ENCODE measurements at regions not wholly inside any gene's neighbourhood (a gene's known extent, or its start where the extent isn't known, plus 50 kb on each side); places are given as distances from the start of the nearest gene placed in this dataset.
"Not testable (repeated sequence)": the region's sequence is repeated elsewhere in the genome, so short reads cannot be mapped to it uniquely, and the experiment has no call there.

GRCh38 chr6:113015249-113015648 is 668.1 kb downstream of the RFPL4B start:
- TF ChIP-seq CTCF (IDR thresholded peaks at IDR 0.05; ENCODE audit: insufficient read depth, low read depth, low read length, missing control alignments), result no peak
- no peak overlapping the region for H3K4me3 ChIP-seq (ENCODE audit: low read depth, low read length)
- DNase-seq (ENCODE audit: low read depth), result no peak

- no peak for TF ChIP-seq CTCF (IDR thresholded peaks at IDR 0.05; ENCODE audit: insufficient read depth, low read depth, low read length, missing control alignments)
- no peak overlapping the region for H3K4me3 ChIP-seq (ENCODE audit: low read depth, low read length)
- no peak for DNase-seq (ENCODE audit: low read depth)
These were observed 670.2 kb downstream of the RFPL4B start for GRCh38 chr6:113017353-113017752.

GRCh38 chr6:113018351-113019151 is 671.4 kb downstream of the RFPL4B start:
- no peak for DNase-seq (ENCODE audit: low read depth)
- TF ChIP-seq CTCF (IDR thresholded peaks at IDR 0.05; ENCODE audit: insufficient read depth, low read depth, low read length, missing control alignments), result no peak
- H3K4me3 ChIP-seq (ENCODE audit: low read depth, low read length), result no peak overlapping the region

GRCh38 chr6:113019176-113019575 is 672.0 kb downstream of the RFPL4B start:
- H3K4me3 ChIP-seq (ENCODE audit: low read depth, low read length), result no peak overlapping the region
- no peak for TF ChIP-seq CTCF (IDR thresholded peaks at IDR 0.05; ENCODE audit: insufficient read depth, low read depth, low read length, missing control alignments)
- peak; percentile 11 for DNase-seq (ENCODE audit: low read depth)

DNA sequence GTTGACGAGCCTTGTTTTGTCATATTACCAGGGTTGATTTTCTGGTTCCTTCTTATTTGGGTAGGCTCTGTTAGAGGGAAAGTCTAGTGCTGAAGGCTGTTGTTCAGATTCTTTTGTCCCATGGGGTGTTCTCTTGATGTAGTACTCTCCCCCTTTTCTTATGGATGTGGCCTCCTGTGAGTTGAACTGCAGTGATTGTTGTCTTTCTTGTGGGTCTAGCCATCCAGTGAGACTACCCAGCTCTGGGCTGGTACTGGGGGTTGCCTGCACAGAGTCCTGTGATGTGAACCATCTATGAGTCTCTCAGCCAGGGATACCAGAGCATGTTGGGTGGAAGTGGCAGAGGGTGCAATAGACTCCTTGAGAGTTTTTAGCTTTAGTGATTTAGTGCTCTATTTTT is 680.6 kb downstream of the RFPL4B start:
- no peak for DNase-seq (ENCODE audit: low read depth)
- H3K4me3 ChIP-seq (ENCODE audit: low read depth, low read length), result no peak overlapping the region
- TF ChIP-seq CTCF (IDR thresholded peaks at IDR 0.05; ENCODE audit: insufficient read depth, low read depth, low read length, missing control alignments), result no peak

GRCh38 chr6:113029161-113029560 is 682.0 kb downstream of the RFPL4B start:
- H3K4me3 ChIP-seq (ENCODE audit: low read depth, low read length); DNase-seq (ENCODE audit: low read depth): not testable (repeated sequence)

DNA sequence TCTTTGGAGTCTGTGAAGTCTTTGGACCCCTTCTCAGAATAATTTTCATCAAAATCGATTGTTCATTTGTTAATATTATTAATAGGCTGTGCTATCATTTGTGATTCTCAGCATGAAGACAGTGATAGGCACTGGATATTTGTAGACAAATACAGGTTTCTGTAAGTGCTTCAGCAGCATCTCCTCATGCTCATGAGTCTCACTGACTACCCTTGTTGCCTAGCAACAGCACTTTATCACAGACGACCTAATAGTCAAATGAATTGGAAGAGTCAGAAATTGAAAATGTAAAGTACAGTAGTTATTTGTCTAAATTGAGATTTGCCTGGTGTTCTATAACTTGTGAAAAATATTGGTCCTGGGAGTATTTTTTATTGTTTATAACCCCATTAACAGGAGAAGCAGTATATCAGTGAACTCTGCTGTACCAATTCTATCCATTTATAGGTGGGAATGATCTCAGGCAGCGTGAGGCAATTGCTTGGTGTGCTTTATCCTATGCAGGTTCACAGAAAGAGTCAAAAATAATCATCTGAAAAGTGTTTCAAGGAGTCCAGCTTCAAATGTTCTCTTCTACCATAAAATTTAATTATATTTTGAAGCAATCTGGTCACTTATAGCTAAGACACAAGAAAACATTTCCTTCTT is 684.6 kb downstream of the RFPL4B start:
- no peak for DNase-seq (ENCODE audit: low read depth)
- no peak overlapping the region for H3K4me3 ChIP-seq (ENCODE audit: low read depth, low read length)
- TF ChIP-seq CTCF (IDR thresholded peaks at IDR 0.05; ENCODE audit: insufficient read depth, low read depth, low read length, missing control alignments), result no peak

Data from GM12865 (cell line).